Pulmonary artery endothelial cell (primary cell): ENCODE measurements at regions not wholly inside any gene's neighbourhood (a gene's known extent, or its start where the extent isn't known, plus 50 kb on each side); places are given as distances from the start of the nearest gene placed in this dataset.

Source experiments
- DNase-seq: peaks from one replicate; pipeline ENCODE4 v3.0.0-alpha.2; 2011; ENCODE audit warnings: low read depth, low spot score

GRCh38 chr10:56881218-56881617, 520.2 kb upstream of the ZWINT start:
- no peak for DNase-seq

- no peak for DNase-seq
These were observed 519.5 kb upstream of the ZWINT start for GRCh38 chr10:56880606-56881005.

GRCh38 chr10:56874950-56875349, 513.9 kb upstream of the ZWINT start:
- no peak for DNase-seq

- DNase-seq: no peak
These were observed 510.2 kb upstream of the ZWINT start for GRCh38 chr10:56871160-56871668.

- DNase-seq: no peak
These were observed 506.2 kb upstream of the ZWINT start for GRCh38 chr10:56867236-56867635.

- DNase-seq: no peak
These were observed 495.5 kb upstream of the ZWINT start for GRCh38 chr10:56856569-56856968.

GRCh38 chr10:56844978-56845529, 484.0 kb upstream of the ZWINT start:
- no peak for DNase-seq

- DNase-seq: no peak
These were observed 475.6 kb upstream of the ZWINT start for GRCh38 chr10:56836659-56837058.

- DNase-seq: no peak
These were observed 470.6 kb upstream of the ZWINT start for GRCh38 chr10:56831681-56832080.

GRCh38 chr10:56823849-56824248, 462.8 kb upstream of the ZWINT start:
- DNase-seq: no peak

GRCh38 chr10:56805022-56805421, 444.0 kb upstream of the ZWINT start:
- DNase-seq: no peak

GRCh38 chr10:56785292-56785691, 424.2 kb upstream of the ZWINT start:
- DNase-seq: no peak

GRCh38 chr10:56782503-56782902, 421.4 kb upstream of the ZWINT start:
- DNase-seq: no peak

GRCh38 chr10:56771343-56771742, 410.3 kb upstream of the ZWINT start:
- no peak for DNase-seq

GRCh38 chr10:56763090-56763489, 402.0 kb upstream of the ZWINT start:
- DNase-seq: no peak

- no peak for DNase-seq
These were observed 384.4 kb upstream of the ZWINT start for GRCh38 chr10:56745490-56745889.

GRCh38 chr10:56728349-56728748, 367.3 kb upstream of the ZWINT start:
- no peak for DNase-seq

GRCh38 chr10:56722912-56723311, 361.9 kb upstream of the ZWINT start:
- DNase-seq: no peak

- no peak for DNase-seq
These were observed 354.2 kb upstream of the ZWINT start for GRCh38 chr10:56715262-56715661.

- no peak for DNase-seq
These were observed 337.4 kb upstream of the ZWINT start for GRCh38 chr10:56698506-56698905.

- no peak for DNase-seq
These were observed 318.5 kb upstream of the ZWINT start for GRCh38 chr10:56679578-56679977.

- no peak for DNase-seq
These were observed 301.8 kb upstream of the ZWINT start for GRCh38 chr10:56662765-56663447.

- DNase-seq: no peak
These were observed 292.2 kb upstream of the ZWINT start for GRCh38 chr10:56653289-56653688.
